Activated naive CD4-positive, alpha-beta T cell treated with anti-CD3 and anti-CD28 coated beads, Interleukin-2, amount 10 ng/mL, durations not matched to agents 7 days and 5 days (primary cell): ENCODE measurements at regions not wholly inside any gene's neighbourhood (a gene's known extent, or its start where the extent isn't known, plus 50 kb on each side); places are given as distances from the start of the nearest gene placed in this dataset.

Experiments used
- CTCF ChIA-PET: fragments of 350-600 bp; sonication (Branson Sonifier 250); formaldehyde crosslinking; loops from one replicate; lab custom pipeline; 2021; ENCODE audit warnings: antibody characterized with exemption; lab: Charles Lee
- DNase-seq: peaks from one replicate; pipeline ENCODE4 v3.0.0-alpha.2; 2020
- H3K27ac Mint-ChIP-seq: one replicate; pipeline ENCODE4 v1.8.0; 2021; ENCODE audit warnings: mild to moderate bottlenecking, moderate library complexity, mixed read lengths
- H3K27me3 Mint-ChIP-seq: one replicate; pipeline ENCODE4 v1.8.0; 2021; ENCODE audit warnings: mild to moderate bottlenecking, mixed read lengths
- H3K36me3 Mint-ChIP-seq: one replicate; pipeline ENCODE4 v1.8.0; 2021; ENCODE audit warnings: mixed read lengths
- H3K4me1 Mint-ChIP-seq: one replicate; pipeline ENCODE4 v1.8.0; 2021; ENCODE audit warnings: mixed read lengths
- H3K4me3 Mint-ChIP-seq: one replicate; pipeline ENCODE4 v1.8.0; 2021; ENCODE audit warnings: mild to moderate bottlenecking, moderate library complexity, mixed read lengths
- H3K9me3 Mint-ChIP-seq: one replicate; pipeline ENCODE4 v1.8.0; 2021; ENCODE audit warnings: mixed read lengths

DNA sequence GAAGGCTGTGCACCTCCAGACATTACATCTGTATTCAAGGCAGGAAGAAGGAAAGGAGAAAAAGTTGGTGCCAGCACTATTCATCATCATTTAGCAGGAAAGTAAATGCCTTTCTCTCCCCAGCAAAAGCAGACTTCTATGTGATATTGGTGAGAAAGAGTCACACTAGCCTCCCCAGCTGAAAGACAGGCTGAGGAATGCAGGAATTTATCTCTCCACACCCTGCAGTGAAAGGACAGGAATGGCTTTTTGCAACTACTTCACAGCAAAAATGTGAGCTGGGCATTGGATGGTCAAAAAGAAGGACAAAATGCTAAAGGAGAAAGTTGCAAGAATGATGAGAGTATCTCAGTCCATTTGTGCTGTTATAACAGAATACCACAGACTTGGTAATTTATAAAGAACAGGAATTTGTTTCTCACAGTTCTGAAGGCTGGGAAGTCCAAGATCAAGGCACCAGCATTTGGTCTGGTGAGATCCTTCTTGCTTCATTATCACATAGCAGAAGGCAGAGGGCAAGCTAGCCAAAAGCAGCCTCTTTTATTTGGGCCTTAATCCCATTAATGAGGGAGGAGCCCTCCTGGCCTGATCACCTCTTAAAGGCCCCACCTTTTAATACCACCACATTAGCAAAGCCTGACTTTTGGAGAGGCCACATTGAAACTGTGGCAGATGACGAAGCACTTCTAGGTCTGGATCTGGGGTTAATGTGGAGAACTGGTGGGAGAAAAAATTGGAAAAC lies 388.1 kb upstream of the SLC14A2 start:
- Mint-ChIP-seq H3K9me3 (no peaks in the 10 kb centered on the region), H3K36me3 (no peaks in the 10 kb centered on the region), H3K27me3 (no peaks in the 10 kb centered on the region), H3K27ac (no peak overlapping the region), H3K4me1 (no peaks in the 10 kb centered on the region), H3K4me3 (no peak overlapping the region)
- DNase-seq, result no peak
- CTCF ChIA-PET, result no interaction called here

- Mint-ChIP-seq H3K27me3 (no peaks in the 10 kb centered on the region), H3K9me3 (no peaks in the 10 kb centered on the region), H3K27ac (no peak overlapping the region), H3K36me3 (no peaks in the 10 kb centered on the region), H3K4me3 (no peak overlapping the region), H3K4me1 (no peaks in the 10 kb centered on the region)
- CTCF ChIA-PET, result interaction anchor here (0.6 kb wide), 1 partner anchor 671 kb away, joined by 3 read pairs; no protein-coding TSS in a partner anchor
- DNase-seq, result no peak
These were observed 386.4 kb upstream of the SLC14A2 start for GRCh38 chr18:45228796-45229388.

DNA sequence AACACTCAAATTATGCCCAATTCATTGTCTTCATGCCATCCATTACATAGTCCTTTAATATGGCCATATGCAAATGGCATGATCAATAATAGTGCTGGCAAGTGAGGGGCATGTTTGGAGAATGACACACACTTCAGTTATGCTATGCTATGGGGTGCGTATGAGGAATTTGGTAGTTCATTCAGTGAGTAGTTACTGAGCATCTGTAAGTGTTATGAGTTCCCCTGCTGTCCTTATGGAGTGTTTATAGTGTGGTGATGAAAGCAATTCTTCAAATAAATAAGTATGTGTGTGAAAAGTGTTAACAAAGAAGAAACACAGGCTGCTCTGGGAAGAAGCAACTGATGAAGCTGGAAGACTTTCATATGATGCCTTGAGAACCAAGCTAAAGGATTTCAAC lies 383.7 kb upstream of the SLC14A2 start:
- DNase-seq, result no peak
- Mint-ChIP-seq H3K27me3 (no peaks in the 10 kb centered on the region), H3K4me3 (no peak overlapping the region), H3K4me1 (no peaks in the 10 kb centered on the region), H3K9me3 (peaks cover 1% of the 10 kb centered on the region), H3K27ac (no peak overlapping the region), H3K36me3 (no peaks in the 10 kb centered on the region)
- CTCF ChIA-PET, result no interaction called here

- peaks cover 4% of the 10 kb centered on the region for H3K9me3 Mint-ChIP-seq
- DNase-seq, result no peak
- CTCF ChIA-PET, result no interaction called here
- H3K27ac Mint-ChIP-seq, result no peak overlapping the region
- H3K36me3 Mint-ChIP-seq, result no peaks in the 10 kb centered on the region
- H3K4me1 Mint-ChIP-seq, result no peaks in the 10 kb centered on the region
- no peak overlapping the region for H3K4me3 Mint-ChIP-seq
- no peaks in the 10 kb centered on the region for H3K27me3 Mint-ChIP-seq
These were observed 383.2 kb upstream of the SLC14A2 start for GRCh38 chr18:45232061-45232460.

DNA sequence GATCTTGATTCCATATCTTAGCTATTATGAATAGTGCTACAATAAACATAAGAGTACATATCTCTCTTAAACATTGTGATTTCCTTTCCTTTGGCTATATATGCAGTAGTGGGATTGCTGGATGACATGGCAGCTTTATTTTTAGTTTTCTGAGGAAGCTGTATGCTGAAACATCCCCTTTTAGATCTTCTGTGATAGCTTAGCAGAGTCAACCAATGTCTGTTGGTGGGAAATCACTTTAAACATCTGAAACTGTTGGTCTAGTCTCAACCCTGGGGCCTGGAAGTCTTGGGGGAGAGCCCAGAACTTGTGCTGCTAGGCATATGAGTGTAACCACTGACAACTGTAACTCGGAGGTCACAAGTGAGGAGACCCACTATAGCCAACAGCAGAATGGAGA lies 378.6 kb upstream of the SLC14A2 start:
- H3K36me3 Mint-ChIP-seq, result no peaks in the 10 kb centered on the region
- no peaks in the 10 kb centered on the region for H3K27me3 Mint-ChIP-seq
- H3K27ac Mint-ChIP-seq, result no peak overlapping the region
- DNase-seq, result no peak
- H3K4me3 Mint-ChIP-seq, result no peak overlapping the region
- no peaks in the 10 kb centered on the region for H3K4me1 Mint-ChIP-seq
- H3K9me3 Mint-ChIP-seq, result peaks cover 4% of the 10 kb centered on the region
- CTCF ChIA-PET, result no interaction called here

DNA sequence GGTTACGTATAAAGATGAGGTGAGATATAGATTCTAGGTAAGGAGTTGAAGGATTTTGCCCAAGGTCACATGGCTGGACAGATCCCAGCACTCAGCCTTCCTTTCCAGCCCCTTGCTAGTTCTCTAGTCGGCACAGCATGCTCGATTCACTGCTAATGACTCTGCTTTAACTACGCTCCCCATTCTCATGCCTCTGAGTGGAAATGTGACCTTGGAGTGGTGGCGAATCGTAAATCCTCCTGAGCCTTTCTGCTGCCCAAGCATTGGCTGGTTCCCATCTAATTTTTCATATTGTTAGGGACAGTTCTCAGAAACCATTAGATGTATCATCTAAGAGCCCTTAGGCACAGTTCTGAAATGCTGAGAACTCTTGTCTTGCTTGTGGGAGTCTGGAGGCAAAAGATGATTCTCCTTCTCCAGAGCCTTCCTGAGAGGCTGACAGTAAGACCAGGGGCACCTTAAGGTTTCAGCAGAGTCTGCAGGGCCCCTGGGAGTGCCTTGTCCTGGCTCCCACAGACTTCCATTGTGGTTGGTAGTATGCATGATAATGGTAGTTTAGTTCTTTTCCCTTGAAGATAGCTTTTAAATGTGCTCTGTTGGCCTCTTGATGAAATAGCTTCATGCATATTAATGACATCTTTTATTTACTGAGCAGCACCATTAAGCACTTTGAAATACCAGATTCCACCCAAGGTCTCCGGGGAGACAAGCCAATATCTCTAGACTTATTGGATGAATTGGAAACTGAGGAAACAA lies 377.8 kb upstream of the SLC14A2 start:
- Mint-ChIP-seq H3K4me1 (no peaks in the 10 kb centered on the region), H3K27me3 (no peaks in the 10 kb centered on the region), H3K4me3 (no peak overlapping the region), H3K27ac (no peak overlapping the region), H3K9me3 (peaks cover 4% of the 10 kb centered on the region), H3K36me3 (no peaks in the 10 kb centered on the region)
- CTCF ChIA-PET, result no interaction called here
- DNase-seq, result no peak

DNA sequence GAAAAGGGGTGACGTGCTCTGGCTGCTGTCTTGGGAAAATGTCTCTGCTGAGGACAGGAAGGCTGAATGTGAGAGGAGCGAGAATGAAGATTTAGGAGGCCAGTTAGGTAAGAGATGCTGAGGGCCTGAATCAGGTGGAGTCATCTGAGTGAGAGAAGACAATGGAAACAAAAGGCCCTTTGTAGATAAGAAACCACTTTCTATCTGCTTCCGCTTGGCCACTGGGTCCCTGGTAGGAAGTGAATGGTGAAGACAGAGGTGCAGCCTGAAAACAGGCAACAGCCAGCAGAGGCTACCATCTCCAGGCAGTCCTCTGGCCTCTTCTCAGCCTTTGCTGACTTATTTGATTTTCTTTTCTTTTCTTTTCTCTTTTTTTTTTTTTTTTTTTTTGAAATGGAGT lies 374.0 kb upstream of the SLC14A2 start:
- peaks cover 4% of the 10 kb centered on the region for H3K9me3 Mint-ChIP-seq
- CTCF ChIA-PET, result no interaction called here
- H3K36me3 Mint-ChIP-seq, result no peaks in the 10 kb centered on the region
- no peak for DNase-seq
- no peak overlapping the region for H3K4me3 Mint-ChIP-seq
- no peak overlapping the region for H3K27ac Mint-ChIP-seq
- H3K4me1 Mint-ChIP-seq, result no peaks in the 10 kb centered on the region
- H3K27me3 Mint-ChIP-seq, result no peaks in the 10 kb centered on the region

DNA sequence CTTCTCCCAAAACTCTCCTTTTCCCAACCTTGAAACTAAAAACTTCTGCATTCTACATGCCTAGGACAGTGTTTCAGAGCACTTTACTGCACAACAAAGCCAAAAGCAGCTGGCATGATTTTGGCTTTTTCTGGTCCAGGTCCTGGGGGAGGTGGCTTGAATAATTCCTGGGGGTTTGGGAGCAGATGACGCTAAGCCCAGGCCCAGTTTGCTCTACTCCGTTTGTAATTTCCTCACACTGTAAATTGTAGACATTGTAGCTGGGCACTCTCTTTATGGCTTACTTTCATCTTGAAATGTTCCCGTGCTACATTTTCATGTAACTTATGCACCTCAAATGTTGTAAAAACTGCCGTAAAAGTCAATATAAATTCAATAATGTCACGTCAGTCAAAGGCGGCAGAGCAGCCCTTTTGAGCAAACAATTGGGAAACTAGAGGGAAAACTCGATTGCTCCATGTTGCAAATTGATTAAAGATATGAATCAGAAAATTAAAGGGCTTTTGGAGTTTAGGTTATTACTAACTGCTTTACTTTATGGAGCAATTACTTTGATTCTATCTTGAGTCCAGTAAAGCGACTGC lies 373.2 kb upstream of the SLC14A2 start:
- Mint-ChIP-seq H3K4me1 (no peaks in the 10 kb centered on the region), H3K27ac (no peak overlapping the region), H3K4me3 (no peak overlapping the region), H3K27me3 (no peaks in the 10 kb centered on the region), H3K9me3 (no peaks in the 10 kb centered on the region), H3K36me3 (no peaks in the 10 kb centered on the region)
- CTCF ChIA-PET, result no interaction called here
- DNase-seq, result no peak

- CTCF ChIA-PET, result no interaction called here
- Mint-ChIP-seq H3K27ac (no peak overlapping the region), H3K27me3 (peaks cover 4% of the 10 kb centered on the region), H3K9me3 (no peaks in the 10 kb centered on the region), H3K4me3 (no peak overlapping the region), H3K4me1 (no peaks in the 10 kb centered on the region), H3K36me3 (no peaks in the 10 kb centered on the region)
- DNase-seq, result no peak
These were observed 371.8 kb upstream of the SLC14A2 start for GRCh38 chr18:45243340-45244110.

GRCh38 chr18:45245091-45245511 lies 370.2 kb upstream of the SLC14A2 start:
- no peaks in the 10 kb centered on the region for H3K9me3 Mint-ChIP-seq
- no peak for DNase-seq
- CTCF ChIA-PET, result no interaction called here
- no peak overlapping the region for H3K4me3 Mint-ChIP-seq
- no peaks in the 10 kb centered on the region for H3K36me3 Mint-ChIP-seq
- H3K27ac Mint-ChIP-seq, result no peak overlapping the region
- H3K27me3 Mint-ChIP-seq, result peaks cover 4% of the 10 kb centered on the region
- H3K4me1 Mint-ChIP-seq, result no peaks in the 10 kb centered on the region

DNA sequence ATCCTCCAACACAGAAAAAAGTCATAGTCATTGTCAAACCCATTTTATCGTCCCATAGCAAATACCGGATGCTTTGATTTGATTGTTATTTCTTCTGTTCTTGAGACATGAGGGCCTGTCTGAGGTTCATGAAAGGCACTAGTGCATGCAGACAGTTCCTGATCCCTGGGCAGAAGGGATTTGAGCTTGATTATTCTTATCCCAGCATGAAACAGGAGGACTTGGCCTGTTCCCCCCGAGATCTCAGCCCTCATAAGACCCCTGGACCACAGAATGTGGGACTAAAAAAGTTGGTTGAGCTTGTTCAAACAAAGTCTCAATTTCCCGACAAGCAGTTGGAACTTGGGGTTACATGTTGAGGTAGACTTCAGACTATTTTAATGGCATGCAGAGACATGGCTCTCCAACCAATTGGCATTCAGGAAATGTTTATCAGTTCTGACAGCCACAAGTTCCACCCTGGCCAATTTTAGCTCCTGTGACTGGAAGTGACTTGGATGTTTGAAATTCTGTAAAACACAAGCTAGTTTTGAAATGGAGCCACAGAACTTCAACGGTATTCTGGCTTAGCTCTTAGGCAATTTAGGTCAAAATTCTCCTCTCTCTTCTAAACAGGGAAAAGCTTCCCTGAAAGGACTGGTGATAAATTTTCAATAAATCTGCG lies 366.9 kb upstream of the SLC14A2 start:
- DNase-seq, result no peak
- Mint-ChIP-seq H3K27ac (no peak overlapping the region), H3K36me3 (no peaks in the 10 kb centered on the region), H3K4me1 (no peaks in the 10 kb centered on the region), H3K9me3 (no peaks in the 10 kb centered on the region), H3K27me3 (peaks cover 7% of the 10 kb centered on the region), H3K4me3 (no peak overlapping the region)
- CTCF ChIA-PET, result interaction anchor here (0.8 kb wide), 1 partner anchor 34 kb away, joined by 3 read pairs; no protein-coding TSS in a partner anchor

GRCh38 chr18:45249246-45249661 lies 366.0 kb upstream of the SLC14A2 start:
- Mint-ChIP-seq H3K27me3 (peaks cover 7% of the 10 kb centered on the region), H3K36me3 (no peaks in the 10 kb centered on the region), H3K27ac (no peak overlapping the region), H3K4me1 (no peaks in the 10 kb centered on the region), H3K9me3 (no peaks in the 10 kb centered on the region), H3K4me3 (no peak overlapping the region)
- CTCF ChIA-PET, result interaction anchor here (0.8 kb wide), 1 partner anchor 35 kb away, joined by 3 read pairs; no protein-coding TSS in a partner anchor
- no peak for DNase-seq

- H3K9me3 Mint-ChIP-seq, result no peaks in the 10 kb centered on the region
- H3K4me1 Mint-ChIP-seq, result no peaks in the 10 kb centered on the region
- no peaks in the 10 kb centered on the region for H3K36me3 Mint-ChIP-seq
- no peak for DNase-seq
- CTCF ChIA-PET, result no interaction called here
- H3K4me3 Mint-ChIP-seq, result no peak overlapping the region
- peaks cover 7% of the 10 kb centered on the region for H3K27me3 Mint-ChIP-seq
- no peak overlapping the region for H3K27ac Mint-ChIP-seq
These were observed 364.8 kb upstream of the SLC14A2 start for GRCh38 chr18:45250479-45250878.
